ENCODE measurements at regions not wholly inside any gene's neighbourhood (a gene's known extent, or its start where the extent isn't known, plus 50 kb on each side); places are given as distances from the start of the nearest gene placed in this dataset.

DNA sequence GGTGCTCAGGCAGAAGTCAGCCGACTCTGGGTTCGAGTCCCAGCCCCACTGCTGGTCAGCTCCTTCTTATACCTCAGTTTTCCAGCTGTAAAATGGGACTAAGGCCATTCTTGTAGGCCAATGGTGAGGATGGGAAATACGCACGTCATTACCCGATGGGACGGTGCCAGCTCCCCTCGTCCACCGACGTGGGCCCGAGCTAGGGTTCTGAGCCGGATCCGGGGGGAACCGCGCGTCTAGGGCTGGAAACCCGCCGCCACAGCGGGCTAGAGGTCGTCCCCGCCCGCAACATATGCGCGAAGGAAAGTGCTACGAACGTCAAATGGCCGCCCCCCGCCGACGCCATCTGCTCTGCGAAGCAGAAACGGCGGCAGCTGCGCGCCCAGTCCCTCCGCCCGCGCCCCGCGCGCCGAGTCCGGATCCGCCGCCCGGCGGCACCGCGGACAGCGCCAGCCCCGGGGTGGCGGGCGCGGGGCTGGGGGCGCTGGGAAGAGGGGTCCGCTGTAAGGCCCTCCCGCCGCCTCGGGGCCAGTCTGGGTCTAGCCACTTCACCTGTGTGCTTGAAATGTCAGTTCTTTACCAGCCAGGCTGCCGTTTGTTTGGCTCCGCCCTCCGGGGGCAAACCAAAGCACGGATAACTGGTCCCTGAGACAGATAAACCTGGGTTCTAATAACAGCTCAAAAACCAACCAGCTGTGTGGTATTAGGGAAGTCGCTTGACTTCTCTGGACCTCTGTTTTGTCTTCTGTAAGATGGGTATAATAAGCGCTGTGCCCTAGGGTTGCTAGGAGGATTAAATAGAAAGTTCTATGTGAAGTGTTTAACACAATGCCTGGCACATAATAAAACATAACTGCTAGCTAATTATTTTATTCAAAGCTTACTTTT is 103.5 kb upstream of the RCN1 start:
- Histone ChIP-seq H3K36me3 (ENCODE audit: control insufficient read depth in 4 of 4, insufficient read depth in 4 of 4, low read length in 3 of 4) (no peaks in the 10 kb centered on the region), H3K27me3 (replicated peaks in 2 of 5; ENCODE audit: control insufficient read depth in 4 of 5, insufficient read depth in 5 of 5, low read length in 4 of 5) (peaks cover 9 to 48% (median 26%) of the 10 kb centered on the region in 5 experiments), H3K27ac (ENCODE audit: insufficient read depth in 1 of 2, low read depth in 1 of 2, low read length in 2 of 2, poor library complexity in 1 of 2, severe bottlenecking in 2 of 2) (no peak overlapping the region), H3K9me3 (ENCODE audit: control extremely low read depth in 1 of 5, control insufficient read depth in 4 of 5, insufficient read depth in 2 of 5, low read depth in 1 of 5, low read length in 4 of 5) (no peaks in the 10 kb centered on the region), H3K4me3 (ENCODE audit: control insufficient read depth in 1 of 7, extremely low read depth in 1 of 7, insufficient read depth in 4 of 7, low read depth in 2 of 7, low read length in 6 of 7) (peak overlapping the region in 5 of 7 experiments; percentile 21 to 61 (median 48)), H3K4me1 (ENCODE audit: control extremely low read depth in 1 of 4, control insufficient read depth in 4 of 4, insufficient read depth in 4 of 4, low read length in 3 of 4) (peaks cover 0 to 3% (median 0%) of the 10 kb centered on the region in 4 experiments)
- ChIA-PET CTCF (interaction anchor here (0.8 to 1.5 kb wide), 3 partner anchors 9 to 377 kb away, joined by 3 read pairs; no protein-coding TSS in a partner anchor), POLR2A (no interaction called here)
- 13% methylated on average over 53 of the region's 64 CpGs for WGBS (ENCODE audit: insufficient coverage)
- DNase-seq: peak in 2 of 3 donors; percentile 47 to 54

GRCh38 chr11:31986201-31986889 is 104.5 kb upstream of the RCN1 start:
- Histone ChIP-seq H3K36me3 (ENCODE audit: control insufficient read depth in 4 of 4, insufficient read depth in 4 of 4, low read length in 3 of 4) (no peaks in the 10 kb centered on the region), H3K27ac (ENCODE audit: insufficient read depth in 1 of 2, low read depth in 1 of 2, low read length in 2 of 2, poor library complexity in 1 of 2, severe bottlenecking in 2 of 2) (no peak overlapping the region), H3K9me3 (ENCODE audit: control extremely low read depth in 1 of 5, control insufficient read depth in 4 of 5, insufficient read depth in 2 of 5, low read depth in 1 of 5, low read length in 4 of 5) (no peaks in the 10 kb centered on the region), H3K4me1 (ENCODE audit: control extremely low read depth in 1 of 4, control insufficient read depth in 4 of 4, insufficient read depth in 4 of 4, low read length in 3 of 4) (peaks cover 0 to 3% (median 0%) of the 10 kb centered on the region in 4 experiments), H3K27me3 (replicated peaks in 2 of 5; ENCODE audit: control insufficient read depth in 4 of 5, insufficient read depth in 5 of 5, low read length in 4 of 5) (peaks cover 9 to 52% (median 26%) of the 10 kb centered on the region in 5 experiments), H3K4me3 (ENCODE audit: control insufficient read depth in 1 of 7, extremely low read depth in 1 of 7, insufficient read depth in 4 of 7, low read depth in 2 of 7, low read length in 6 of 7) (no peak overlapping the region)
- ChIA-PET CTCF (interaction anchor here (0.7 to 1.5 kb wide), 4 partner anchors 8 to 172 kb away, joined by 3 to 5 read pairs (median 3); no protein-coding TSS in a partner anchor), POLR2A (no interaction called here)
- 81% methylated on average over 9 of the region's 10 CpGs for WGBS (ENCODE audit: insufficient coverage)
- peak in 2 of 3 donors; percentile 29 to 49 for DNase-seq

DNA sequence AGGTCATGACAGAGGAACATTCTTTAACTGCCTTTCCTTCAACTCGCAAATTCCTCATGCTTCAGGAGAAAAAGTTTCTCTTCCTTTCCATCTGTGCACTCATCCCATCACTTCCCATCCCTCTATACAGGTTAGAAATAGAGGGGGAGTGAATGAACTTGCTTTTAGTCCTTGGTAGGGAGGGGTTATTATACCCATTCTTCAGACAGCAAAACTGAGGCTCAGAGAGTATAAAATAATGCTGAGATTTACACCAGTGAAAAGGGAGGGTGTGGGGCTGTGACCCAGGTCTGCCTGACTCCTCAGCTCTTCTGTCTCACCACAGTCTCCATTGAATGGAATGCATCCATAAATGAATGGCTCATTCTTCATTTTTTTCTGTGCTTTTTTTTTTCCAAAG is 109.4 kb upstream of the RCN1 start:
- Histone ChIP-seq H3K4me3 (ENCODE audit: control insufficient read depth in 1 of 7, extremely low read depth in 1 of 7, insufficient read depth in 4 of 7, low read depth in 2 of 7, low read length in 6 of 7) (no peak overlapping the region), H3K9me3 (ENCODE audit: control extremely low read depth in 1 of 5, control insufficient read depth in 4 of 5, insufficient read depth in 2 of 5, low read depth in 1 of 5, low read length in 4 of 5) (no peaks in the 10 kb centered on the region), H3K36me3 (ENCODE audit: control insufficient read depth in 4 of 4, insufficient read depth in 4 of 4, low read length in 3 of 4) (no peaks in the 10 kb centered on the region), H3K27me3 (replicated peaks in 2 of 5; ENCODE audit: control insufficient read depth in 4 of 5, insufficient read depth in 5 of 5, low read length in 4 of 5) (peaks cover 6 to 35% (median 11%) of the 10 kb centered on the region in 5 experiments), H3K4me1 (ENCODE audit: control extremely low read depth in 1 of 4, control insufficient read depth in 4 of 4, insufficient read depth in 4 of 4, low read length in 3 of 4) (no peaks in the 10 kb centered on the region), H3K27ac (ENCODE audit: insufficient read depth in 1 of 2, low read depth in 1 of 2, low read length in 2 of 2, poor library complexity in 1 of 2, severe bottlenecking in 2 of 2) (no peak overlapping the region)
- no peak for DNase-seq
- ChIA-PET POLR2A (interaction anchor here (0.6 kb wide), 1 partner anchor 607 kb away, joined by 11 read pairs; no protein-coding TSS in a partner anchor), CTCF (interaction anchor here (1.3 to 1.6 kb wide), 2 partner anchors 11 to 12 kb away, joined by 3 read pairs; no protein-coding TSS in a partner anchor)
- WGBS (ENCODE audit: insufficient coverage): no CpG with 5 or more reads among the region's 1 CpG

DNA sequence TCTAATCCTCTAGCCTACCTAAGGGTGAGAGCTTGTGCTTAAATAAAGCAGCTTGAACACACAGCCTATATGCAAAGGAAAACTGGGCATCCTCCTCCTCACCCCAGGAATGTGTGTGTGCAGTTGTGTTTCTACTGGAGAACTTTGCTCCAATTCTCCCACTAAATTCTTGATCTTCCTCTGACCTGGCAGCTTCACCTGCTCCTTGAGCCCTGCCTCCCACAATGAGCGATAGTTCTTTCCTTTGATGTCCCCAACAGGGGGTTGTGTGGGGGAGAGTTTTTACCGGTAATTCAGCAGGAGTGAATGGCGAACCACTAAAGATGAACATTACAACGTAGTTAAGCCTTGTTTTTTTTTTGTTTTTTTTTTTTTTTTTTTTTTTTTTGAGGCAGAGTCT is 113.5 kb upstream of the RCN1 start:
- Histone ChIP-seq H3K9me3 (ENCODE audit: control extremely low read depth in 1 of 5, control insufficient read depth in 4 of 5, insufficient read depth in 2 of 5, low read depth in 1 of 5, low read length in 4 of 5) (no peaks in the 10 kb centered on the region), H3K4me3 (ENCODE audit: control insufficient read depth in 1 of 7, extremely low read depth in 1 of 7, insufficient read depth in 4 of 7, low read depth in 2 of 7, low read length in 6 of 7) (no peak overlapping the region)
- no peak for DNase-seq

GRCh38 chr11:31974366-31975136 is 116.3 kb upstream of the RCN1 start:
- Histone ChIP-seq H3K9me3 (ENCODE audit: control extremely low read depth in 1 of 5, control insufficient read depth in 4 of 5, insufficient read depth in 2 of 5, low read depth in 1 of 5, low read length in 4 of 5) (no peaks in the 10 kb centered on the region), H3K36me3 (ENCODE audit: control insufficient read depth in 4 of 4, insufficient read depth in 4 of 4, low read length in 3 of 4) (no peaks in the 10 kb centered on the region), H3K27ac (ENCODE audit: insufficient read depth in 1 of 2, low read depth in 1 of 2, low read length in 2 of 2, poor library complexity in 1 of 2, severe bottlenecking in 2 of 2) (no peak overlapping the region), H3K27me3 (replicated peaks in 2 of 5; ENCODE audit: control insufficient read depth in 4 of 5, insufficient read depth in 5 of 5, low read length in 4 of 5) (peaks cover 0 to 38% (median 7%) of the 10 kb centered on the region in 5 experiments), H3K4me3 (ENCODE audit: control insufficient read depth in 1 of 7, extremely low read depth in 1 of 7, insufficient read depth in 4 of 7, low read depth in 2 of 7, low read length in 6 of 7) (no peak overlapping the region), H3K4me1 (ENCODE audit: control extremely low read depth in 1 of 4, control insufficient read depth in 4 of 4, insufficient read depth in 4 of 4, low read length in 3 of 4) (no peaks in the 10 kb centered on the region)
- CTCF ChIA-PET: interaction anchor here (1.4 kb wide), 1 partner anchor 16 kb away, joined by 4 read pairs; no protein-coding TSS in a partner anchor
- POLR2A ChIA-PET: no interaction called here
- DNase-seq: no peak
- 93% methylated on average over 3 of the region's 5 CpGs for WGBS (ENCODE audit: insufficient coverage)

More for the DNA sequence above, 113.5 kb upstream of the RCN1 start:
- POLR2A ChIA-PET: no interaction called here
- H3K36me3 ChIP-seq (ENCODE audit: control insufficient read depth in 4 of 4, insufficient read depth in 4 of 4, low read length in 3 of 4): no peaks in the 10 kb centered on the region
- CTCF ChIA-PET: no interaction called here
- H3K4me1 ChIP-seq (ENCODE audit: control extremely low read depth in 1 of 4, control insufficient read depth in 4 of 4, insufficient read depth in 4 of 4, low read length in 3 of 4): no peaks in the 10 kb centered on the region
- no CpG with 5 or more reads among the region's 4 CpGs for WGBS (ENCODE audit: insufficient coverage)
- no peak overlapping the region for H3K27ac ChIP-seq (ENCODE audit: insufficient read depth in 1 of 2, low read depth in 1 of 2, low read length in 2 of 2, poor library complexity in 1 of 2, severe bottlenecking in 2 of 2)
- peaks cover 2 to 38% (median 7%) of the 10 kb centered on the region in 5 experiments for H3K27me3 ChIP-seq (replicated peaks in 2 of 5; ENCODE audit: control insufficient read depth in 4 of 5, insufficient read depth in 5 of 5, low read length in 4 of 5)

DNA sequence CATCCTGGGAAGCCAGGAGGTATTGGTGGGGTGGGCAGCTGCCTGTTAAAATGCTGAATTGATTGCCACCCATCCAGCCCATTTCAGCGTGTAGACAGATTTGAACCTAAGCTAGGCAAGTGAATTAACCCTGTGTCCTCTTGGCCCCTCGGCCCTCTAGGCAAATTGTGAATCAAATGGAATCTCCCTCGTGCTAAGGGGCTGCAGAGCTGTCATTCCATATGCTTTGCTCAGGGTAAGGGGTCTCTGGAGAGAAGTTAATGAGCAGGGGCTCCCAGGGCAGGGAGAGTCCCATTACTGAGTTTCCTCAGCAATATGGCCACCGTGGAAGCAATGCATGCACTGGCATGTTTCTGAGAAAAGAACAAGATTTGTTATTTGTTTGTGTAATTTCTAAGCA is 117.7 kb upstream of the RCN1 start:
- POLR2A ChIA-PET: no interaction called here
- WGBS (ENCODE audit: insufficient coverage): 83% methylated on average over 4 of the region's 4 CpGs
- no peaks in the 10 kb centered on the region for H3K9me3 ChIP-seq (ENCODE audit: control extremely low read depth in 1 of 5, control insufficient read depth in 4 of 5, insufficient read depth in 2 of 5, low read depth in 1 of 5, low read length in 4 of 5)
- H3K4me1 ChIP-seq (ENCODE audit: control extremely low read depth in 1 of 4, control insufficient read depth in 4 of 4, insufficient read depth in 4 of 4, low read length in 3 of 4): no peaks in the 10 kb centered on the region
- H3K36me3 ChIP-seq (ENCODE audit: control insufficient read depth in 4 of 4, insufficient read depth in 4 of 4, low read length in 3 of 4): no peaks in the 10 kb centered on the region
- CTCF ChIA-PET: interaction anchor here (1.3 kb wide), 1 partner anchor 15 kb away, joined by 11 read pairs; no protein-coding TSS in a partner anchor
- no peak for DNase-seq
- no peak overlapping the region for H3K4me3 ChIP-seq (ENCODE audit: control insufficient read depth in 1 of 7, extremely low read depth in 1 of 7, insufficient read depth in 4 of 7, low read depth in 2 of 7, low read length in 6 of 7)
- H3K27me3 ChIP-seq (replicated peaks in 2 of 5; ENCODE audit: control insufficient read depth in 4 of 5, insufficient read depth in 5 of 5, low read length in 4 of 5): peaks cover 0 to 38% (median 4%) of the 10 kb centered on the region in 5 experiments
- no peak overlapping the region for H3K27ac ChIP-seq (ENCODE audit: insufficient read depth in 1 of 2, low read depth in 1 of 2, low read length in 2 of 2, poor library complexity in 1 of 2, severe bottlenecking in 2 of 2)

All from common myeloid progenitor, CD34-positive (primary cell).